ENCODE measurements at regions not wholly inside any gene's neighbourhood (a gene's known extent, or its start where the extent isn't known, plus 50 kb on each side); places are given as distances from the start of the nearest gene placed in this dataset.
"Not testable (repeated sequence)": the region's sequence is repeated elsewhere in the genome, so short reads cannot be mapped to it uniquely, and the experiment has no call there.

- no peak for DNase-seq (ENCODE audit: low read depth)
Observed at GRCh38 chr9:105114318-105114717, 130.1 kb upstream of the SLC44A1 start.

GRCh38 chr9:105114964-105115728, 129.3 kb upstream of the SLC44A1 start:
- no peak for DNase-seq (ENCODE audit: low read depth)

GRCh38 chr9:105116052-105116868, 128.2 kb upstream of the SLC44A1 start:
- no peak for DNase-seq (ENCODE audit: low read depth)

- DNase-seq (ENCODE audit: low read depth), result no peak
Observed at GRCh38 chr9:105117234-105117633, 127.2 kb upstream of the SLC44A1 start.

GRCh38 chr9:105118636-105119035, 125.8 kb upstream of the SLC44A1 start:
- DNase-seq (ENCODE audit: low read depth), result no peak

- no peak for DNase-seq (ENCODE audit: low read depth)
Observed at GRCh38 chr9:105119156-105119555, 125.3 kb upstream of the SLC44A1 start.

GRCh38 chr9:105121861-105122430, 122.5 kb upstream of the SLC44A1 start:
- DNase-seq (ENCODE audit: low read depth), result no peak

GRCh38 chr9:105124598-105124997, 119.9 kb upstream of the SLC44A1 start:
- DNase-seq (ENCODE audit: low read depth), result not testable (repeated sequence)

GRCh38 chr9:105126226-105126625, 118.2 kb upstream of the SLC44A1 start:
- DNase-seq (ENCODE audit: low read depth), result no peak

- no peak for DNase-seq (ENCODE audit: low read depth)
Observed at GRCh38 chr9:105127863-105128220, 116.6 kb upstream of the SLC44A1 start.

- DNase-seq (ENCODE audit: low read depth), result no peak
Observed at GRCh38 chr9:105128908-105129600, 115.4 kb upstream of the SLC44A1 start.

GRCh38 chr9:105129731-105130130, 114.7 kb upstream of the SLC44A1 start:
- DNase-seq (ENCODE audit: low read depth), result no peak

- no peak for DNase-seq (ENCODE audit: low read depth)
Observed at GRCh38 chr9:105131981-105132380, 112.5 kb upstream of the SLC44A1 start.

- DNase-seq (ENCODE audit: low read depth), result no peak
Observed at GRCh38 chr9:105132606-105133005, 111.8 kb upstream of the SLC44A1 start.

GRCh38 chr9:105138306-105138801, 106.1 kb upstream of the SLC44A1 start:
- DNase-seq (ENCODE audit: low read depth), result no peak

GRCh38 chr9:105141146-105141975, 103.1 kb upstream of the SLC44A1 start:
- DNase-seq (ENCODE audit: low read depth), result no peak

- no peak for DNase-seq (ENCODE audit: low read depth)
Observed at GRCh38 chr9:105141976-105142250, 102.5 kb upstream of the SLC44A1 start.

GRCh38 chr9:105142406-105143135, 101.9 kb upstream of the SLC44A1 start:
- no peak for DNase-seq (ENCODE audit: low read depth)

GRCh38 chr9:105143136-105143430, 101.4 kb upstream of the SLC44A1 start:
- DNase-seq (ENCODE audit: low read depth), result no peak

GRCh38 chr9:105144076-105144475, 100.4 kb upstream of the SLC44A1 start:
- no peak for DNase-seq (ENCODE audit: low read depth)

- DNase-seq (ENCODE audit: low read depth), result no peak
Observed at GRCh38 chr9:105144841-105145240, 99.6 kb upstream of the SLC44A1 start.
